A673 (cell line): ENCODE measurements at regions not wholly inside any gene's neighbourhood (a gene's known extent, or its start where the extent isn't known, plus 50 kb on each side); places are given as distances from the start of the nearest gene placed in this dataset.

Experiments used
- BruUV-seq: library from RNA; stranded (reverse); fragments of 400-500 nt; replicated peaks from 2 replicates; lab custom pipeline; 2021; lab: Mats Ljungman, UMichigan
- CTCF ChIA-PET: fragments of 300-600 bp; sonication (Branson Sonifier 250); formaldehyde crosslinking; loops from one replicate; lab custom pipeline; 2022; ENCODE audit warnings: antibody characterized with exemption; lab: Charles Lee
- POLR2A ChIA-PET: fragments of 300-600 bp; sonication (Branson Sonifier 250); formaldehyde crosslinking; loops from one replicate; lab custom pipeline; 2022; ENCODE audit warnings: antibody characterized with exemption; ENCODE audit not compliant: low non-redundant PET; lab: Charles Lee
- DNase-seq: peaks from one replicate; pipeline ENCODE4 v3.0.0-alpha.2; 2015; ENCODE audit warnings: low spot score
- H3K27ac ChIP-seq: fragments of 200-600 bp; sonication (generic); 2 replicates; pipeline ENCODE4 v1.5.1; 2016; ENCODE audit warnings: mixed run types, low read depth, mild to moderate bottlenecking, mixed read lengths, antibody characterized with exemption, low read length; ENCODE audit not compliant: poor library complexity, severe bottlenecking
- H3K27me3 ChIP-seq: fragments of 200-600 bp; sonication (generic); replicated peaks from 2 replicates; pipeline ENCODE4 v1.6.1; 2017; ENCODE audit warnings: mixed run types, low read depth, mild to moderate bottlenecking, mixed read lengths, antibody characterized with exemption, low read length; ENCODE audit not compliant: insufficient read depth, poor library complexity
- H3K36me3 ChIP-seq: fragments of 200-600 bp; sonication (generic); 2 replicates; pipeline ENCODE4 v1.6.1; 2016; ENCODE audit warnings: mixed run types, mild to moderate bottlenecking, mixed read lengths, antibody characterized with exemption, low read length; ENCODE audit not compliant: insufficient read depth, poor library complexity, severe bottlenecking
- H3K4me1 ChIP-seq: fragments of 200-600 bp; sonication (generic); 2 replicates; pipeline ENCODE4 v1.6.1; 2017; ENCODE audit warnings: mixed run types, mild to moderate bottlenecking, mixed read lengths, antibody characterized with exemption, low read length; ENCODE audit not compliant: insufficient read depth, poor library complexity, severe bottlenecking
- H3K4me3 ChIP-seq: fragments of 200-600 bp; sonication (generic); 2 replicates; pipeline ENCODE4 v1.5.1; 2016; ENCODE audit warnings: low read depth, mixed run types, mild to moderate bottlenecking, mixed read lengths, low read length; ENCODE audit not compliant: poor library complexity, severe bottlenecking
- H3K9me3 ChIP-seq: fragments of 200-600 bp; sonication (generic); 2 replicates; pipeline ENCODE4 v1.6.1; 2016; ENCODE audit warnings: mixed run types, low read depth, mild to moderate bottlenecking, mixed read lengths, antibody characterized with exemption, low read length; ENCODE audit not compliant: poor library complexity, severe bottlenecking
- EZH2 ChIP-seq: fragments of 200-600 bp; sonication (generic); IDR thresholded peaks from 2 replicates; pipeline ENCODE4 v1.6.1; 2017; ENCODE audit warnings: borderline replicate concordance, low read depth, mild to moderate bottlenecking, mixed read lengths, antibody characterized with exemption, low read length; ENCODE audit not compliant: poor library complexity, severe bottlenecking
- intact Hi-C: fragments of 100-400 bp; cut with micrococcal nuclease; formaldehyde crosslinking; loops from one replicate; pipeline ENCODE4 v1.10.0; 2022; ENCODE audit not compliant: unreplicated experiment
- TF ChIP-seq, protein P1 (sequence below): fragments of 300-800, 200-600 bp; sonication (generic); conservative IDR thresholded peaks from 2 replicates; pipeline ENCODE4 v1.5.1; 2017; ENCODE audit warnings: low read depth, mild to moderate bottlenecking, antibody characterized with exemption, low read length, moderate library complexity, mixed read lengths

DNA sequence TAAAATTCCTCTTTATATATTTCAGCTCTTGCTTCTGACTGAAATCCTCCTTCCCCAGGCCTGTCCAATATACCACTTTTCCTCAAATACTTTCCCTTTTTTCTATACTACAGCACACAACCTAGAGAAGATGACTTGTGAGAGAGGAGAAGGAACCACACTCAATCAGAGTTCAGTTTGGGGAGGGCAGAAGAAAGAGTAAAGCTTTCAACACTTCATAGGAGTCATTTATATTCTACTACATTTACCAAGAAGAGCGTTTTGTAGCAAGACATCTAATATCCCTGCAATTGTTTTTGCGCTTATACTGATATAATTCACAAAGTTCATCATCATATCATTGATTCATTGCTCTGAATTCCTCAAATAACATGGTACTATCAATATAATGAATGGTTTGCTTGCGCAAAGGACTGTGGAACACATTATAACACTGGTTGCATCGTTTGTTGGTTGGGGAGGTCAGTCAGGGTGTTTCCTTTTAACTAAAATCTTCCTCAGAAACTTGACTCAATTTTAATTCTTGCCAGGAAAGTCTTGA is 792.5 kb upstream of the CELF2 start:
- Histone ChIP-seq H3K4me1 (no peaks in the 10 kb centered on the region), H3K27me3 (no peaks in the 10 kb centered on the region), H3K36me3 (no peaks in the 10 kb centered on the region), H3K4me3 (no peak overlapping the region), H3K9me3 (peaks cover 14% of the 10 kb centered on the region), H3K27ac (no peak overlapping the region)
- no TSS peak for BruUV-seq
- ChIA-PET CTCF (no interaction called here), POLR2A (no interaction called here)
- TF ChIP-seq, protein P1, sequence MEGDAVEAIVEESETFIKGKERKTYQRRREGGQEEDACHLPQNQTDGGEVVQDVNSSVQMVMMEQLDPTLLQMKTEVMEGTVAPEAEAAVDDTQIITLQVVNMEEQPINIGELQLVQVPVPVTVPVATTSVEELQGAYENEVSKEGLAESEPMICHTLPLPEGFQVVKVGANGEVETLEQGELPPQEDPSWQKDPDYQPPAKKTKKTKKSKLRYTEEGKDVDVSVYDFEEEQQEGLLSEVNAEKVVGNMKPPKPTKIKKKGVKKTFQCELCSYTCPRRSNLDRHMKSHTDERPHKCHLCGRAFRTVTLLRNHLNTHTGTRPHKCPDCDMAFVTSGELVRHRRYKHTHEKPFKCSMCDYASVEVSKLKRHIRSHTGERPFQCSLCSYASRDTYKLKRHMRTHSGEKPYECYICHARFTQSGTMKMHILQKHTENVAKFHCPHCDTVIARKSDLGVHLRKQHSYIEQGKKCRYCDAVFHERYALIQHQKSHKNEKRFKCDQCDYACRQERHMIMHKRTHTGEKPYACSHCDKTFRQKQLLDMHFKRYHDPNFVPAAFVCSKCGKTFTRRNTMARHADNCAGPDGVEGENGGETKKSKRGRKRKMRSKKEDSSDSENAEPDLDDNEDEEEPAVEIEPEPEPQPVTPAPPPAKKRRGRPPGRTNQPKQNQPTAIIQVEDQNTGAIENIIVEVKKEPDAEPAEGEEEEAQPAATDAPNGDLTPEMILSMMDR = no peak
- TF ChIP-seq EZH2 = no peak
- intact Hi-C loops = no loop called here
- no peak for DNase-seq

DNA sequence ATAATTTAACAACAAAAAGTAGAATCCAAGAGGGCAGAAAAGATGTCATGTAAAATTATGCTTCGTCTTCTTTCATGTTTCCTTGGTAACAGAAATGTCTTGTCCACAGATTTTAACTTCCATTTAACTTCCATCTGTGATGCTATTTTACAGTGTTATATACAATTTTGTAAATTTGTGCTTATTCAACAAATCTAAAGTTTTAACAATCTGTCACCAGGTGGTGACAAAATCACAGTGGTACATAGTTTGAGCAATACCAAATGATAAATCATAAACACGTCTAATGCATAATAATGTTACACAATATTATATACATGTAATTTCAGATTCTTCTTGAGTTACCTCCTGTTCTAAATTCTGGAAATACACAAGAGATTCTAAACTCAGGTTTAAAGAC is 784.4 kb upstream of the CELF2 start:
- BruUV-seq = no TSS peak
- no peak overlapping the region for H3K4me3 ChIP-seq
- ChIA-PET CTCF (no interaction called here), POLR2A (no interaction called here)
- DNase-seq = no peak
- H3K4me1 ChIP-seq = no peaks in the 10 kb centered on the region
- H3K27ac ChIP-seq = no peak overlapping the region
- H3K9me3 ChIP-seq = peaks cover 5% of the 10 kb centered on the region
- H3K27me3 ChIP-seq = no peaks in the 10 kb centered on the region
- no peaks in the 10 kb centered on the region for H3K36me3 ChIP-seq
- intact Hi-C loops = no loop called here
- TF ChIP-seq, protein P1 = no peak
- no peak for TF ChIP-seq EZH2

DNA sequence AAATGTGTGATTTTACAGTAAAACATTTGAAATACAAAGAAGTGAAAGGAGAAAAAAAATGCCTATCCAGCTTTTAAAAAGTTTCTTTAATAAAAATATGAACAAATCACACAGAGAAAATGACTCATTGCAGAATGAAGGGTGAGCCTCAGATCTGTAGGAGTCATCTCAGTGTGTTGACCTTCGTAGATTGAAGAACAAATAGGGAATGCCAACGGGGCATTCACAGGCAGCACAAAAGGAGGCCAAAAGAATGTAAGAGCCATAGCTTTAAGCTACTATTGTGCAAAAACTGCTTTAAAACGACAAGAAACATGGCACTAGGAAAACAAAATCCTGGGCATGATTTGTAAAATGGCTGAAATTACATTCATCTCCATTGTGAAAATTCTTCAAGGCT is 782.7 kb upstream of the CELF2 start:
- H3K4me1 ChIP-seq = no peaks in the 10 kb centered on the region
- no peak overlapping the region for H3K27ac ChIP-seq
- intact Hi-C loops = no loop called here
- no peak overlapping the region for H3K4me3 ChIP-seq
- ChIA-PET CTCF (no interaction called here), POLR2A (no interaction called here)
- BruUV-seq = no TSS peak
- H3K36me3 ChIP-seq = no peaks in the 10 kb centered on the region
- H3K9me3 ChIP-seq = no peaks in the 10 kb centered on the region
- no peak for DNase-seq
- TF ChIP-seq, protein P1 = no peak
- no peak for TF ChIP-seq EZH2
- H3K27me3 ChIP-seq = no peaks in the 10 kb centered on the region
